ENCODE measurements at regions not wholly inside any gene's neighbourhood (a gene's known extent, or its start where the extent isn't known, plus 50 kb on each side); places are given as distances from the start of the nearest gene placed in this dataset.

- TF ChIP-seq REST (IDR thresholded peaks at IDR 0.05; ENCODE audit: unreplicated experiment): no peak
- TF ChIP-seq CTCF (conservative IDR thresholded peaks at IDR 0.05; ENCODE audit: low read depth in 2 of 2): no peak
- no peak for TF ChIP-seq EZH2 (IDR thresholded peaks at IDR 0.05; ENCODE audit: low read depth, unreplicated experiment)
- no peak for TF ChIP-seq POLR2AphosphoS5 (IDR thresholded peaks at IDR 0.05; ENCODE audit: low read depth)
- TF ChIP-seq CREB1 (CRISPR knock-in tag; IDR thresholded peaks at IDR 0.05; ENCODE audit: low read depth): no peak
Measured at GRCh38 chr12:96101806-96102205, 66.4 kb upstream of the LTA4H start.
